IMR-90 (cell line): ENCODE measurements at regions not wholly inside any gene's neighbourhood (a gene's known extent, or its start where the extent isn't known, plus 50 kb on each side); places are given as distances from the start of the nearest gene placed in this dataset.

ENCODE experiments used
- ATAC-seq: fragments of 200-7000 bp; cut with Tn5 transposase; 2 replicates; pipeline ENCODE4 v1.9.1; 2020; ENCODE audit warnings: low read depth, mild to moderate bottlenecking, moderate library complexity
- BruUV-seq: library from RNA; stranded (reverse); fragments of 400-500 nt; replicated peaks from 2 replicates; lab custom pipeline; 2021; lab: Mats Ljungman, UMichigan
- CTCF ChIA-PET: fragments of 300-600 bp; formaldehyde crosslinking; extraction: SDS; loops from one replicate; lab custom pipeline; 2021; ENCODE audit warnings: antibody characterized with exemption; lab: Yijun Ruan, JAX
- POLR2A ChIA-PET: fragments of 300-600 bp; sonication (Branson Sonifier 250); formaldehyde crosslinking; loops from one replicate; lab custom pipeline; 2022; ENCODE audit warnings: antibody characterized with exemption; ENCODE audit not compliant: unreplicated experiment; lab: Charles Lee
- DNase-seq: peaks from one replicate; pipeline ENCODE4 v3.0.0; 2013
- H2AFZ ChIP-seq: replicated peaks from 2 replicates; pipeline ENCODE3; 2013; ENCODE audit warnings: low read length, mild to moderate bottlenecking; ENCODE audit not compliant: poor library complexity
- H2AK5ac ChIP-seq: 2 replicates; pipeline ENCODE4 v1.6.1; 2013; ENCODE audit warnings: low read depth, low read length, inconsistent platforms
- H2AK9ac ChIP-seq: replicated peaks from 2 replicates; pipeline ENCODE3; 2013; ENCODE audit warnings: mild to moderate bottlenecking, low read depth, low read length, moderate library complexity; ENCODE audit not compliant: poor library complexity
- H2BK120ac ChIP-seq: 2 replicates; pipeline ENCODE4 v1.6.1; 2013; ENCODE audit warnings: low read depth, low read length, inconsistent platforms
- H2BK15ac ChIP-seq: 3 replicates; pipeline ENCODE4 v1.6.1; 2013; ENCODE audit warnings: low read depth, low read length, inconsistent platforms
- H2BK20ac ChIP-seq: 2 replicates; pipeline ENCODE4 v1.6.1; 2013; ENCODE audit warnings: low read depth, mild to moderate bottlenecking, inconsistent platforms, low read length, moderate library complexity
- H2BK5ac ChIP-seq: 2 replicates; pipeline ENCODE4 v1.6.1; 2013; ENCODE audit warnings: mild to moderate bottlenecking, low read depth, low read length, inconsistent platforms; ENCODE audit not compliant: poor library complexity, severe bottlenecking
- H3K14ac ChIP-seq: replicated peaks from 2 replicates; pipeline ENCODE4 v1.6.1; 2013; ENCODE audit warnings: low read depth, low read length, inconsistent platforms
- H3K18ac ChIP-seq: 2 replicates; pipeline ENCODE4 v1.6.1; 2013; ENCODE audit warnings: low read depth, low read length, control low read depth
- H3K23ac ChIP-seq: 2 replicates; pipeline ENCODE4 v1.6.1; 2013; ENCODE audit warnings: low read depth, low read length, inconsistent platforms
- H3K27ac ChIP-seq: 2 replicates; pipeline ENCODE4 v1.5.1; 2013; ENCODE audit warnings: mild to moderate bottlenecking, control low read depth, low read length; ENCODE audit not compliant: insufficient read depth
- H3K27me3 ChIP-seq: 2 replicates; pipeline ENCODE4 v1.6.1; 2013; ENCODE audit warnings: low read length; ENCODE audit not compliant: control insufficient read depth, insufficient read depth
- H3K36me3 ChIP-seq: 2 replicates; pipeline ENCODE4 v1.6.1; 2013; ENCODE audit warnings: low read length, mixed read lengths; ENCODE audit not compliant: control insufficient read depth, insufficient read depth
- H3K4ac ChIP-seq: 2 replicates; pipeline ENCODE4 v1.6.1; 2013; ENCODE audit warnings: low read depth, low read length, inconsistent platforms
- H3K4me1 ChIP-seq: 2 replicates; pipeline ENCODE4 v1.6.1; 2013; ENCODE audit warnings: low read length, mixed read lengths; ENCODE audit not compliant: control insufficient read depth, insufficient read depth
- H3K4me2 ChIP-seq: 2 replicates; pipeline ENCODE4 v1.6.1; 2013; ENCODE audit warnings: low read depth, mild to moderate bottlenecking, control low read depth, low read length, moderate library complexity
- H3K4me3 ChIP-seq: 2 replicates; pipeline ENCODE4 v1.5.1; 2013; ENCODE audit warnings: low read depth, mild to moderate bottlenecking, control low read depth, low read length, moderate library complexity; ENCODE audit not compliant: insufficient read depth
- H3K56ac ChIP-seq: 2 replicates; pipeline ENCODE4 v1.6.1; 2013; ENCODE audit warnings: low read length, inconsistent platforms; ENCODE audit not compliant: insufficient read depth; ENCODE audit errors: extremely low read depth
- H3K79me1 ChIP-seq, 2 experiments: 2 replicates each; pipeline ENCODE4 v1.6.1; 2013; ENCODE audit warnings: low read length in 2 of 2, inconsistent platforms in 1 of 2, low read depth in 1 of 2
- H3K9ac ChIP-seq: 2 replicates; pipeline ENCODE4 v1.6.1; 2013; ENCODE audit warnings: low read depth, low read length, control low read depth
- H3K9me1 ChIP-seq: 2 replicates; pipeline ENCODE4 v1.6.1; 2013; ENCODE audit warnings: low read length, inconsistent platforms; ENCODE audit not compliant: insufficient read depth
- H3K9me3 ChIP-seq: 2 replicates; pipeline ENCODE4 v1.6.1; 2013; ENCODE audit warnings: low read length; ENCODE audit not compliant: control insufficient read depth, insufficient read depth
- H4K20me1 ChIP-seq: 2 replicates; pipeline ENCODE4 v1.6.1; 2013; ENCODE audit warnings: low read length, inconsistent platforms; ENCODE audit not compliant: insufficient read depth
- H4K5ac ChIP-seq: 2 replicates; pipeline ENCODE4 v1.6.1; 2013; ENCODE audit warnings: mild to moderate bottlenecking, low read depth, low read length, control low read depth
- H4K8ac ChIP-seq, 2 experiments: 2 replicates each; pipeline ENCODE4 v1.6.1; 2013; ENCODE audit warnings: low read depth in 2 of 2, low read length in 2 of 2, control low read depth in 1 of 2, inconsistent platforms in 1 of 2
- H4K91ac ChIP-seq: 2 replicates; pipeline ENCODE4 v1.6.1; 2013; ENCODE audit warnings: low read depth, low read length, inconsistent platforms; ENCODE audit not compliant: insufficient read depth
- CTCF ChIP-seq: conservative IDR thresholded peaks from 2 replicates; pipeline ENCODE4 v1.5.1; 2012; ENCODE audit warnings: mild to moderate bottlenecking, low read depth, low read length, improper control_type of control experiment
- NFE2L2 ChIP-seq: fragments of 150-350 bp; IDR thresholded peaks from 2 replicates; pipeline ENCODE4 v1.6.1; 2016; ENCODE audit warnings: low read depth, mild to moderate bottlenecking, low read length
- POLR2A ChIP-seq: IDR thresholded peaks from 2 replicates; pipeline ENCODE4 v1.6.1; 2012; ENCODE audit warnings: mild to moderate bottlenecking, low read depth, low read length
- WGBS, 2 experiments: methylation state at CpG; one replicate each; pipeline versions ENCODE4 v1.1.5 to v1.1.7; 2013; ENCODE audit warnings: missing lambda C conversion rate in 2 of 2; ENCODE audit not compliant: insufficient read length in 1 of 2; ENCODE audit errors: extremely low coverage in 2 of 2; 5-methylcytosine and 5-hydroxymethylcytosine counted together
- dilution Hi-C: fragments of 300-500 bp; cut with HindIII; formaldehyde crosslinking; loops from one replicate; pipeline ENCODE4 v1.14.3; 2018; ENCODE audit warnings: low sequenced_read_pairs; ENCODE audit not compliant: unreplicated experiment
- in situ Hi-C: fragments of 300-500 bp; cut with MboI; formaldehyde crosslinking; loops from 3 replicates; pipeline ENCODE4 v1.14.3; 2019; ENCODE audit warnings: low sequenced_read_pairs, inconsistent platforms, mixed read lengths
- intact Hi-C: fragments of 100-400 bp; cut with micrococcal nuclease; formaldehyde crosslinking; loops from 2 replicates; pipeline ENCODE4 v1.10.0; 2022

DNA sequence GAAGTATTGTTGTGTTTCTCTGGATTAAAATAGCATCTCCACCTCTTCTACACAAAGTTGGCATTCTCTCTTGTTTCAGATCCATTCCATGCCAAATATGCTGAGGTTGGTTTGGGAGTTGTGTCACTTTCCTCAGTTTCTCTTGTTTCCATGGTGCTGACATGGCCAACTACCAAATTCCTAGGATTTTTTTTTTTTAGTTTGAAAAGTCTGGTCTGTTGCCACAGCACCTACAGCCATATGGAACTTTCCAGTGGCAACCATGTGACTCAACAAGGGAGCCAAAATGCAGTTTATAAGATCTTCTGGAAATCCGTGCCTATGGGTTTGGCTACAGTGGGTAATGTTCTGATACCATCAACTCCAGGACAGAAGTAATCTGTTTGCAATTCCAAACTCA, 96.0 kb upstream of the CLSTN2 start:
- H4K91ac ChIP-seq = no peak overlapping the region
- no peak overlapping the region for H4K8ac ChIP-seq
- dilution Hi-C loops = no loop called here
- H3K79me1 ChIP-seq = no peaks in the 10 kb centered on the region
- H2BK20ac ChIP-seq = no peak overlapping the region
- H3K36me3 ChIP-seq = no peaks in the 10 kb centered on the region
- H3K9ac ChIP-seq = no peak overlapping the region
- no TSS peak for BruUV-seq
- no peak overlapping the region for H2AK9ac ChIP-seq
- H3K27ac ChIP-seq = no peak overlapping the region
- no peak overlapping the region for H3K4ac ChIP-seq
- no peak overlapping the region for H3K14ac ChIP-seq
- no peak overlapping the region for H2BK120ac ChIP-seq
- H4K20me1 ChIP-seq = no peaks in the 10 kb centered on the region
- ATAC-seq (no peak), DNase-seq (no peak)
- H3K4me1 ChIP-seq = no peaks in the 10 kb centered on the region
- H4K5ac ChIP-seq = no peak overlapping the region
- H3K27me3 ChIP-seq = no peaks in the 10 kb centered on the region
- no peak overlapping the region for H3K18ac ChIP-seq
- in situ Hi-C loops = no loop called here
- H3K4me3 ChIP-seq = no peak overlapping the region
- H2AFZ ChIP-seq = no peak overlapping the region
- TF ChIP-seq NFE2L2 (no peak), CTCF (no peak), POLR2A (no peak)
- H3K9me1 ChIP-seq = no peaks in the 10 kb centered on the region
- intact Hi-C loops = no loop called here
- no peak overlapping the region for H3K23ac ChIP-seq
- H2BK5ac ChIP-seq = no peak overlapping the region
- 0 out of 2 replicates have a peak, but pooled peaks cover 4% of the 10 kb centered on the region for H3K9me3 ChIP-seq
- WGBS, 2 experiments = no CpG with 5 or more reads among the region's 1 CpG
- H3K4me2 ChIP-seq = no peak overlapping the region
- no peak overlapping the region for H3K56ac ChIP-seq
- POLR2A ChIA-PET = no interaction called here
- H2BK15ac ChIP-seq = no peak overlapping the region
- CTCF ChIA-PET = no interaction called here
- no peak overlapping the region for H2AK5ac ChIP-seq
